A673 (cell line): ENCODE measurements at regions not wholly inside any gene's neighbourhood (a gene's known extent, or its start where the extent isn't known, plus 50 kb on each side); places are given as distances from the start of the nearest gene placed in this dataset.

ENCODE experiments used
- CTCF ChIP-seq: fragments of 300-800, 200-600 bp; sonication (generic); conservative IDR thresholded peaks from 2 replicates; pipeline ENCODE4 v1.5.1; 2017; ENCODE audit warnings: low read depth, mild to moderate bottlenecking, antibody characterized with exemption, low read length, moderate library complexity, mixed read lengths
- EZH2 ChIP-seq: fragments of 200-600 bp; sonication (generic); IDR thresholded peaks from 2 replicates; pipeline ENCODE4 v1.6.1; 2017; ENCODE audit warnings: borderline replicate concordance, low read depth, mild to moderate bottlenecking, mixed read lengths, antibody characterized with exemption, low read length; ENCODE audit not compliant: poor library complexity, severe bottlenecking

GRCh38 chr2:856041-856440 is 94.6 kb upstream of the SNTG2 start:
- TF ChIP-seq CTCF: no peak
- no peak for TF ChIP-seq EZH2
